Gastrocnemius medialis (tissue), 4 donors: ENCODE measurements at regions not wholly inside any gene's neighbourhood (a gene's known extent, or its start where the extent isn't known, plus 50 kb on each side); places are given as distances from the start of the nearest gene placed in this dataset.
"Not testable (repeated sequence)": the region's sequence is repeated elsewhere in the genome, so short reads cannot be mapped to it uniquely, and the experiment has no call there.

Experiments used
- ATAC-seq, 2 donors: fragments of 150-250 bp; one replicate each; pipeline ENCODE4 v1.9.1; 2016
- DNase-seq, 2 donors: peaks; one replicate each; pipeline ENCODE4 v3.0.0-alpha.2; 2019
- H3K27ac ChIP-seq, 4 donors: fragments of 200-600 bp; sonication (generic); 1 replicate in 1 of 4; 2 replicates in 3 of 4; pipeline ENCODE4 v1.5.1; 2016 to 2018; ENCODE audit warnings: mild to moderate bottlenecking in 2 of 4, moderate library complexity in 1 of 4
- H3K27me3 ChIP-seq, 3 donors: fragments of 200-600 bp; sonication (generic) in 2 of 3; 1 replicate in 1 of 3; 2 replicates in 2 of 3; pipeline versions ENCODE4 v1.5.1 to v1.6.0; 2016 to 2019; ENCODE audit warnings: mild to moderate bottlenecking in 1 of 3, moderate library complexity in 1 of 3
- H3K36me3 ChIP-seq, 2 donors: fragments of 200-600 bp; sonication (generic) in 1 of 2; one replicate each; pipeline ENCODE4 v1.5.1; 2017 to 2018
- H3K4me1 ChIP-seq, 2 donors: fragments of 200-600 bp; sonication (generic) in 1 of 2; one replicate each; pipeline ENCODE4 v1.5.1; 2016 to 2017; ENCODE audit warnings: mild to moderate bottlenecking in 2 of 2
- H3K4me3 ChIP-seq, 4 donors: fragments of 200-600 bp; sonication (generic) in 3 of 4; 1 replicate in 1 of 4; 2 replicates in 3 of 4; pipeline ENCODE4 v1.5.1; 2016 to 2019; ENCODE audit warnings: mild to moderate bottlenecking in 2 of 4
- H3K9me3 ChIP-seq, 3 donors: fragments of 200-600 bp; sonication (generic) in 2 of 3; 1 replicate in 1 of 3; 2 replicates in 2 of 3; pipeline ENCODE4 v1.5.1; 2016 to 2019
- POLR2A ChIP-seq, 2 donors: fragments of 450-650 bp; IDR thresholded peaks; one replicate each; pipeline ENCODE4 v1.6.1; 2017; ENCODE audit warnings: antibody characterized with exemption in 2 of 2, mild to moderate bottlenecking in 2 of 2, moderate library complexity in 2 of 2
- in situ Hi-C, 4 donors: fragments of 200-750 bp; cut with MboI; loops; one replicate each; pipeline versions ENCODE4 v1.15.0 to v1.8.0; 2017; ENCODE audit warnings: low sequenced_read_pairs in 4 of 4
- intact Hi-C: fragments of 100-400 bp; cut with DNase I; formaldehyde crosslinking; loops from one replicate; pipeline ENCODE4 v1.15.1; 2023; ENCODE audit warnings: low total_unique reads
- TF ChIP-seq, protein P1 (sequence below), 5 experiments: fragments of 450-650 bp in 3 of 5; fragments of 200-600 bp in 2 of 5; sonication (generic) in 2 of 5; IDR thresholded peaks in 4 of 5; conservative IDR thresholded peaks in 1 of 5; 1 replicate in 4 of 5; 2 replicates in 1 of 5; pipeline ENCODE4 v1.5.1; 2016 to 2019; ENCODE audit warnings: antibody characterized with exemption in 5 of 5, mild to moderate bottlenecking in 3 of 5, moderate library complexity in 3 of 5

DNA sequence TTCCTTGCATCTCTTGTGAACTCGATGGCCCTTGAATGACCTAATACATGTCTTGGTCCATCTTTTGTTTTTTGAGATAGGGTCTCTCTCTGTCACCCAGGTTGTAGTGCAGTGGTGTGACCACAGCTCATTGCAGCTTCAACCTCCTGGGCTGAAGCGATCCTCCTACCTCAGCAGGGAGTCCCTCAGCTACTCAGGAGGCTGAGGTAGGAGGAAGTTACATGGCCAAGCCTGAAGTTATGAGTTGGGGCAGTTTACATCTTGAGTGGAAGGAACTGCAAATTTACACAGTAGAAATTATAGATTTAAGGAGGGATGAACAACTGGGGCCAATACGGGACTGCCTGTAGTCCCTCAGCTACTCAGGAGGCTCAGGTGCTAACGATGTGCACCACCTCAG is 97.2 kb upstream of the METTL14 start:
- H3K9me3 ChIP-seq = no peaks in the 10 kb centered on the region
- intact Hi-C loops (loop anchor here (10.0 kb wide), 1 partner anchor 313 kb away; no protein-coding TSS in a partner anchor), in situ Hi-C loops (loop anchor here in 1 of 4 donors (25.0 kb wide), 1 partner anchor 249 kb away; the partner anchor contains the start of gene SEC24D)
- no peak overlapping the region for H3K4me3 ChIP-seq
- ATAC-seq = no peak
- no peaks in the 10 kb centered on the region for H3K27me3 ChIP-seq
- no peaks in the 10 kb centered on the region for H3K36me3 ChIP-seq
- TF ChIP-seq, protein P1, sequence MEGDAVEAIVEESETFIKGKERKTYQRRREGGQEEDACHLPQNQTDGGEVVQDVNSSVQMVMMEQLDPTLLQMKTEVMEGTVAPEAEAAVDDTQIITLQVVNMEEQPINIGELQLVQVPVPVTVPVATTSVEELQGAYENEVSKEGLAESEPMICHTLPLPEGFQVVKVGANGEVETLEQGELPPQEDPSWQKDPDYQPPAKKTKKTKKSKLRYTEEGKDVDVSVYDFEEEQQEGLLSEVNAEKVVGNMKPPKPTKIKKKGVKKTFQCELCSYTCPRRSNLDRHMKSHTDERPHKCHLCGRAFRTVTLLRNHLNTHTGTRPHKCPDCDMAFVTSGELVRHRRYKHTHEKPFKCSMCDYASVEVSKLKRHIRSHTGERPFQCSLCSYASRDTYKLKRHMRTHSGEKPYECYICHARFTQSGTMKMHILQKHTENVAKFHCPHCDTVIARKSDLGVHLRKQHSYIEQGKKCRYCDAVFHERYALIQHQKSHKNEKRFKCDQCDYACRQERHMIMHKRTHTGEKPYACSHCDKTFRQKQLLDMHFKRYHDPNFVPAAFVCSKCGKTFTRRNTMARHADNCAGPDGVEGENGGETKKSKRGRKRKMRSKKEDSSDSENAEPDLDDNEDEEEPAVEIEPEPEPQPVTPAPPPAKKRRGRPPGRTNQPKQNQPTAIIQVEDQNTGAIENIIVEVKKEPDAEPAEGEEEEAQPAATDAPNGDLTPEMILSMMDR (IDR thresholded peaks at IDR 0.05 in 4 of 5, conservative IDR thresholded peaks at IDR 0.05 in 1 of 5) = no peak
- TF ChIP-seq POLR2A (IDR thresholded peaks at IDR 0.05) = no peak
- no peak for DNase-seq
- H3K27ac ChIP-seq = no peak overlapping the region
- H3K4me1 ChIP-seq = peaks cover 0 to 9% of the 10 kb centered on the region in 2 donors

DNA sequence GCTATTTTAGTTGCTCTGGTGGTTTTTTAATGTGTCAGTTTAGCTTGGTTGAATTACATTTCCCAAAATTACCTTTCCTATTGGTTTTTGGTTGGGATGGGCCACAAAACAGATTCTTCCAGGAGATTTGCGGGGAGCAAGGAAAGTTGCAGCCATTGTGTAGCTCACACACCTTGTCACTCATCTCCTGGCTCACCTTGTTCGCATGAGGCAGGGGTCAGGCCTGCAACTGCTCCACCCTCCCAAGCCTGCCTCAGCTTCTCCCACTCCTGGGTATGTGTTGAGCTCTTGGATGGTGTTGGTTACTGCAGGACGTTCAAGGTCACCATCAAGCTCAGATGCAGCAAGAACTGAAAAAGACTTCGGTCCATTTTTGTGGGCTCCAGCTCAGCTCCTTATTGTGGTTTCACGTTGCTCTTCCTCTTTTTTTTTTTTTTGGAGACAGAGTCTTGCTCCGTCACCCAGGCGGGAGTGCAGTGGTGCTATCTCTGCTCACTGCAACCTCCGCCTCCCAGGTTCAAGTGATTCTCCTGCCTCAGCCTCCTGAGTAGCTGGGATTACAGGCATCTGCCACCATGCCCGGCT is 95.6 kb upstream of the METTL14 start:
- DNase-seq (no peak), ATAC-seq (no peak)
- in situ Hi-C loops (loop anchor here in 1 of 4 donors (25.0 kb wide), 1 partner anchor 248 kb away; the partner anchor contains the start of gene SEC24D), intact Hi-C loops (loop anchor here (10.0 kb wide), 1 partner anchor 315 kb away; no protein-coding TSS in a partner anchor)
- Histone ChIP-seq H3K27me3 (no peaks in the 10 kb centered on the region), H3K9me3 (no peaks in the 10 kb centered on the region), H3K36me3 (no peaks in the 10 kb centered on the region), H3K4me3 (no peak overlapping the region), H3K4me1 (peaks cover 0 to 9% of the 10 kb centered on the region in 2 donors), H3K27ac (no peak overlapping the region)
- no peak for TF ChIP-seq POLR2A (IDR thresholded peaks at IDR 0.05)
- TF ChIP-seq, protein P1 (IDR thresholded peaks at IDR 0.05 in 4 of 5, conservative IDR thresholded peaks at IDR 0.05 in 1 of 5) = no peak

- Histone ChIP-seq H3K4me3 (peak overlapping the region; percentile 53 to 72 (median 70)), H3K27ac (peak overlapping the region; percentile 77 to 87 (median 82))
- peak; percentile 88 to 98 for ATAC-seq
- H3K9me3 ChIP-seq, H3K4me1 ChIP-seq, H3K36me3 ChIP-seq, intact Hi-C loops, H3K27me3 ChIP-seq: not testable (repeated sequence)
- in situ Hi-C loops = loop anchor here in 1 of 4 donors (25.0 kb wide), 1 partner anchor 246 kb away; the partner anchor contains the start of gene SEC24D
- peak; percentile 55 to 90 for DNase-seq
- peak; percentile 31 to 55 for TF ChIP-seq POLR2A (IDR thresholded peaks at IDR 0.05)
- TF ChIP-seq, protein P1 (IDR thresholded peaks at IDR 0.05 in 4 of 5, conservative IDR thresholded peaks at IDR 0.05 in 1 of 5) = peak in 2 of 5 experiments; percentile 30 to 31
These were observed 93.7 kb upstream of the METTL14 start for GRCh38 chr4:118591339-118592046.

DNA sequence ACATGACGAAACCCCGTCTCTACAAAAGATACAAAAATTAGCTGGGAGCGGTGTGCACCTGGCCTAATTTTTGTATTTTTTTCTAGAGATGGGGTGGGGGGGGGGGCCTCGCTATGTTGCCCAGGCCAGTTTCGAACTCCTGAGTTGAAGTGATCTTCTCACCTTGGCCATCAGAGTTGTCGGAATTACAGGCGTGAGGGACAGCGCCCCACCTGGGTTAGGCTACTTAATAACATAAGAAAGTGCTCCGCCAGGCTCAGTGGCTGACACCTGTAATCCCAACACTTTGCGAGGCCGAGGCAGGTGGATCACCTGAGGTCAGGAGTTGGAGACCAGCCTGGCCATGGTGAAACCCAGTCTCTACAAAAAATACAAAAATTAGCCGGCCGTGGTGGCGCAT is 92.9 kb upstream of the METTL14 start:
- ATAC-seq, H3K27me3 ChIP-seq, H3K36me3 ChIP-seq, H3K4me1 ChIP-seq, DNase-seq, H3K9me3 ChIP-seq, intact Hi-C loops: not testable (repeated sequence)
- peak overlapping the region; percentile 77 to 87 (median 82) for H3K27ac ChIP-seq
- peak overlapping the region; percentile 53 to 72 (median 70) for H3K4me3 ChIP-seq
- in situ Hi-C loops = loop anchor here in 1 of 4 donors (25.0 kb wide), 1 partner anchor 245 kb away; the partner anchor contains the start of gene SEC24D

GRCh38 chr4:118595883-118596282 is 89.3 kb upstream of the METTL14 start:
- in situ Hi-C loops = loop anchor here in 1 of 4 donors (25.0 kb wide), 1 partner anchor 241 kb away; the partner anchor contains the start of gene SEC24D
- not testable (repeated sequence) for ATAC-seq

DNA sequence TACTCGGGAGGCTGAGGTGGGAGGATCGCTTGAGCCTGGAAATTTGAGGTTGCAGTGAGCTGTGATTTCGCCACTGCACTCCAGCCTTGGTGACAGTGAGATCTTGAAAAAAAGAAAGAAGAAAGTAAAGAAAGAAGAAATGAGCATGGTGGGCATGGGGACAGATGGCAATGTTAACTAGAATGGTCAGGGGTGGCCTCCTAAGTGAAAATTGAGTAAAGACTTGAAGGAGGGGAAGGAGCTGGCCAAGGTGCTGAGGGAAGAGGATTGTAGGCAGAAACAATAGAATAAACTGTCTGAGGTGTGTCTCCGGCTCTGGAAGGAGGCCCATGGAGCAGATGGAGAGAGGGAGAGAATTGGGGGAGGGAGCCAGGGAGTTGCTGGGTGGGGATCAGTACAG is 60.1 kb upstream of the METTL14 start:
- H3K27me3 ChIP-seq, DNase-seq, H3K4me1 ChIP-seq, intact Hi-C loops, H3K9me3 ChIP-seq, H3K4me3 ChIP-seq, H3K27ac ChIP-seq, H3K36me3 ChIP-seq, ATAC-seq, in situ Hi-C loops: not testable (repeated sequence)

More at GRCh38 chr4:118595883-118596282, 89.3 kb upstream of the METTL14 start:
- intact Hi-C loops, H3K27ac ChIP-seq, H3K9me3 ChIP-seq, H3K36me3 ChIP-seq, DNase-seq, H3K27me3 ChIP-seq, H3K4me3 ChIP-seq, H3K4me1 ChIP-seq: not testable (repeated sequence)

- intact Hi-C loops, ATAC-seq, H3K4me3 ChIP-seq, in situ Hi-C loops, H3K4me1 ChIP-seq, H3K9me3 ChIP-seq, H3K27me3 ChIP-seq, DNase-seq: not testable (repeated sequence)
- Histone ChIP-seq H3K36me3 (peaks cover 0 to 21% of the 10 kb centered on the region in 2 donors), H3K27ac (peak overlapping the region in 2 of 4 donors; percentile 46 to 47)
These were observed 55.5 kb upstream of the METTL14 start for GRCh38 chr4:118629697-118630096.

- H3K9me3 ChIP-seq, H3K4me1 ChIP-seq, in situ Hi-C loops, H3K4me3 ChIP-seq, ATAC-seq, H3K27me3 ChIP-seq, intact Hi-C loops, DNase-seq: not testable (repeated sequence)
- peaks cover 0 to 21% of the 10 kb centered on the region in 2 donors for H3K36me3 ChIP-seq
- peak overlapping the region in 1 of 4 donors; percentile 43 for H3K27ac ChIP-seq
These were observed 54.3 kb upstream of the METTL14 start for GRCh38 chr4:118630897-118631296.
